ENCODE measurements at regions not wholly inside any gene's neighbourhood (a gene's known extent, or its start where the extent isn't known, plus 50 kb on each side); places are given as distances from the start of the nearest gene placed in this dataset.
"Not testable (repeated sequence)": the region's sequence is repeated elsewhere in the genome, so short reads cannot be mapped to it uniquely, and the experiment has no call there.

- Histone ChIP-seq H3K4me3 (ENCODE audit: low read depth in 1 of 2, low read length in 2 of 2) (no peak overlapping the region), H3K27me3 (ENCODE audit: control insufficient read depth in 1 of 2, insufficient read depth in 2 of 2, low read length in 2 of 2) (no peaks in the 10 kb centered on the region), H3K9me3 (ENCODE audit: control insufficient read depth in 2 of 2, insufficient read depth in 1 of 2, low read depth in 1 of 2, low read length in 1 of 2) (no peaks in the 10 kb centered on the region), H3K27ac (ENCODE audit: low read depth in 2 of 2, low read length in 1 of 2) (no peak overlapping the region), H3K4me1 (ENCODE audit: control insufficient read depth in 2 of 2, insufficient read depth in 2 of 2, low read length in 1 of 2) (no peaks in the 10 kb centered on the region), H3K36me3 (ENCODE audit: control insufficient read depth in 2 of 2, insufficient read depth in 2 of 2, low read length in 1 of 2) (no peaks in the 10 kb centered on the region)
- 28 to 39% methylated on average over 2 of the region's 2 CpGs for WGBS, 2 donors
Observed at GRCh38 chr2:176865336-176865735, 347.3 kb upstream of the HNRNPA3 start.

GRCh38 chr2:176872406-176872805 is 340.2 kb upstream of the HNRNPA3 start:
- Histone ChIP-seq H3K4me1 (ENCODE audit: control insufficient read depth in 2 of 2, insufficient read depth in 2 of 2, low read length in 1 of 2) (no peaks in the 10 kb centered on the region), H3K36me3 (ENCODE audit: control insufficient read depth in 2 of 2, insufficient read depth in 2 of 2, low read length in 1 of 2) (no peaks in the 10 kb centered on the region), H3K27me3 (ENCODE audit: control insufficient read depth in 1 of 2, insufficient read depth in 2 of 2, low read length in 2 of 2) (no peaks in the 10 kb centered on the region), H3K9me3 (ENCODE audit: control insufficient read depth in 2 of 2, insufficient read depth in 1 of 2, low read depth in 1 of 2, low read length in 1 of 2) (no peaks in the 10 kb centered on the region), H3K27ac (ENCODE audit: low read depth in 2 of 2, low read length in 1 of 2) (no peak overlapping the region), H3K4me3 (ENCODE audit: low read depth in 1 of 2, low read length in 2 of 2) (no peak overlapping the region)
- 72 to 76% methylated on average over 3 of the region's 3 CpGs for WGBS, 2 donors

DNA sequence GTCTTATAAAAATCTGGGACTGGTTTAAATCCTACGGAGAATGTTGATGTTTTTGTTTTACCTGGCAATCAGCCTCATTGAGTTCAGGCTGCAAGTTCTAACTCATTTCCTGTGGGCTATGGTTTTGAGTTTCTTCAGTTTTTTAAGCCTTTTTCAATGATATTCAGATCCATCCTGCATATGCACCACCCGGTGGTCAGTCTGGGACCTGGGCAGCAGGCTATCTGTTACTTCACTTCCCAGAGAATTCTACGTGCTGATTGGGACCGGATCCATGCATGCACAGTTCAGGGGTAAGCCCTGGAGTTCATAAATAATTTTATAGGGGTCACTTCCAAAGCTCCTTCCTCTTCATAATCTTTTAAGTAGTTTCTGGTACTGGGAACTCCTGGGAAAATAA is 339.2 kb upstream of the HNRNPA3 start:
- Histone ChIP-seq H3K9me3 (ENCODE audit: control insufficient read depth in 2 of 2, insufficient read depth in 1 of 2, low read depth in 1 of 2, low read length in 1 of 2) (no peaks in the 10 kb centered on the region), H3K27me3 (ENCODE audit: control insufficient read depth in 1 of 2, insufficient read depth in 2 of 2, low read length in 2 of 2) (no peaks in the 10 kb centered on the region), H3K4me3 (ENCODE audit: low read depth in 1 of 2, low read length in 2 of 2) (no peak overlapping the region), H3K36me3 (ENCODE audit: control insufficient read depth in 2 of 2, insufficient read depth in 2 of 2, low read length in 1 of 2) (no peaks in the 10 kb centered on the region), H3K4me1 (ENCODE audit: control insufficient read depth in 2 of 2, insufficient read depth in 2 of 2, low read length in 1 of 2) (no peaks in the 10 kb centered on the region), H3K27ac (ENCODE audit: low read depth in 2 of 2, low read length in 1 of 2) (no peak overlapping the region)
- WGBS, 2 donors, result 59 to 60% methylated on average over 4 of the region's 4 CpGs

DNA sequence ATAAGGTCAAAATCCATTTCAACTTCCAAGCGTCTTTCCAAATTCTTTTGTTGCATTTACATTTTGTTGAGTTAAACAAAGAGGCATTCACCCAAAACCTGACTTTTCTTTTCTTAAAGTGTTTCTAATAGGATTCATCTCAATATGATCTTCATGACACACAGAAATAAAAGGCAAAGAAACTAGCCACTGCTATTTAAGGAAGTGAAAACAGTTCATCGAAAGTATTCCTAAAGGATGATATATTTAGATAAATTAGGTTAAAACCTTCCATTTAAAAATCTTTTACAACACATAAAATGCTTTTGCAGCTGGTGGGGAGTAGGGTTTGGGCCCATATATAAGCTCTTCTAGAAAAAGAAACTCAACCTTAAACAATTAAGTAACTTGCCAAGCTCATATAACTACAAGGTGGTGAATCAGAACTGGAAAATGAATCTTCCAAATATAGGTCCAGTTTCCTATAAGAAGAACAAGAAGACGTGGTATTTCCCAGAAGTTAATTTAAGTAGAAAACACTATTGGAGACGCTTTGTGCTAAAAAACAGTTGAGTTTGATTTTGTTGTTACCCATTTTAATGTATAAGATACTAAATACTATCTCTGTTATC is 336.0 kb upstream of the HNRNPA3 start:
- Histone ChIP-seq H3K27me3 (ENCODE audit: control insufficient read depth in 1 of 2, insufficient read depth in 2 of 2, low read length in 2 of 2) (no peaks in the 10 kb centered on the region), H3K27ac (ENCODE audit: low read depth in 2 of 2, low read length in 1 of 2) (no peak overlapping the region), H3K4me3 (ENCODE audit: low read depth in 1 of 2, low read length in 2 of 2) (no peak overlapping the region), H3K4me1 (ENCODE audit: control insufficient read depth in 2 of 2, insufficient read depth in 2 of 2, low read length in 1 of 2) (no peaks in the 10 kb centered on the region), H3K36me3 (ENCODE audit: control insufficient read depth in 2 of 2, insufficient read depth in 2 of 2, low read length in 1 of 2) (no peaks in the 10 kb centered on the region), H3K9me3 (ENCODE audit: control insufficient read depth in 2 of 2, insufficient read depth in 1 of 2, low read depth in 1 of 2, low read length in 1 of 2) (no peaks in the 10 kb centered on the region)
- WGBS, 2 donors, result 81 to 83% methylated on average over 4 of the region's 4 CpGs

DNA sequence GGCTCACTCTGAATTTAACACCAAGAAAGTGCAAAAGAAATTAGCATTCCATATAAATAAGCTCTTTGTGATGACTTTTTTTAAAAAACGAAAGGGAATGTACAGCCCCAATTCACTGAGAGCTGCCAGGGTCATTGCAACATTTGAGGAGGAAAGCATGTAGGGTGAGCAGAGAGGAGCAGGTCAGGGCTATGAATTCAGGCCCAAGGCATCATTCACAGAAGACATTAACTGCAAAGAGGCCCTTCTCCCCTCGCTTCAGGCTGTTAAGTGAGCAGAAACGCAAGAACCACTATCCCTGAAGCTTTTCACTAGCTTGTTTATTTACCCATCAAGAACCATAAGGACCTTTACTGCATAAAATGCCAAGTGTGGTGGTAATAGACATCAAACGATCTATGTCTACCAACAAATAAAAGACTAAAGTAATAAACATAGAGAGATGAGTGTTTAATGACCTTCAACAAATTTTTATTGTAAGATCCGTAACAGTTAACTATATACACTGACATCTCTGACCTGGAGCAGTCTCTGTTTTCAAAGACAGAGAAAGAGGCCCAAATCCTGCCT is 333.1 kb upstream of the HNRNPA3 start:
- Histone ChIP-seq H3K27ac (ENCODE audit: low read depth in 2 of 2, low read length in 1 of 2) (no peak overlapping the region), H3K27me3 (ENCODE audit: control insufficient read depth in 1 of 2, insufficient read depth in 2 of 2, low read length in 2 of 2) (no peaks in the 10 kb centered on the region), H3K9me3 (ENCODE audit: control insufficient read depth in 2 of 2, insufficient read depth in 1 of 2, low read depth in 1 of 2, low read length in 1 of 2) (no peaks in the 10 kb centered on the region), H3K4me1 (ENCODE audit: control insufficient read depth in 2 of 2, insufficient read depth in 2 of 2, low read length in 1 of 2) (no peaks in the 10 kb centered on the region), H3K4me3 (ENCODE audit: low read depth in 1 of 2, low read length in 2 of 2) (no peak overlapping the region), H3K36me3 (ENCODE audit: control insufficient read depth in 2 of 2, insufficient read depth in 2 of 2, low read length in 1 of 2) (no peaks in the 10 kb centered on the region)
- WGBS, 2 donors, result 67 to 69% methylated on average over 5 of the region's 5 CpGs

DNA sequence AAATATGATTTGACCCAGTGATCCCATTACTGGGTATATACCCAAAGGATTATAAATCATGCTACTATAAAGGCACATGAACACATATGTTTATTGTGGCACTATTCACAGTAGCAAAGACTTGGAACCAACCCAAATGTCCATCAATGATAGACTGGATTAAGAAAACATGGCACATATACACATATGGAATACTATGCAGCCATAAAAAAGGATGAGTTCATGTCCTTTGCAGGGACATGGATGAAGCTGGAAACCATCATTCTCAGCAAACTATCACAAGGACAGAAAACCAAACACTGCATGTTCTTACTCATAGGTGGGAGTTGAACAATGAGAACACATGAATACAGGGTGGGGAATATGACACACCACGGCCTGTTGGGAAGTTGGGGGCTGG is 330.5 kb upstream of the HNRNPA3 start:
- not testable (repeated sequence) for H3K27me3 ChIP-seq (ENCODE audit: control insufficient read depth in 1 of 2, insufficient read depth in 2 of 2, low read length in 2 of 2); H3K36me3 ChIP-seq (ENCODE audit: control insufficient read depth in 2 of 2, insufficient read depth in 2 of 2, low read length in 1 of 2); H3K9me3 ChIP-seq (ENCODE audit: control insufficient read depth in 2 of 2, insufficient read depth in 1 of 2, low read depth in 1 of 2, low read length in 1 of 2); H3K27ac ChIP-seq (ENCODE audit: low read depth in 2 of 2, low read length in 1 of 2); H3K4me1 ChIP-seq (ENCODE audit: control insufficient read depth in 2 of 2, insufficient read depth in 2 of 2, low read length in 1 of 2); H3K4me3 ChIP-seq (ENCODE audit: low read depth in 1 of 2, low read length in 2 of 2)
- WGBS, 2 donors, result 82 to 83% methylated on average over 1 of the region's 1 CpG

GRCh38 chr2:176885001-176885643 is 327.5 kb upstream of the HNRNPA3 start:
- Histone ChIP-seq H3K36me3 (ENCODE audit: control insufficient read depth in 2 of 2, insufficient read depth in 2 of 2, low read length in 1 of 2) (no peaks in the 10 kb centered on the region), H3K27ac (ENCODE audit: low read depth in 2 of 2, low read length in 1 of 2) (no peak overlapping the region), H3K4me1 (ENCODE audit: control insufficient read depth in 2 of 2, insufficient read depth in 2 of 2, low read length in 1 of 2) (no peaks in the 10 kb centered on the region), H3K27me3 (ENCODE audit: control insufficient read depth in 1 of 2, insufficient read depth in 2 of 2, low read length in 2 of 2) (no peaks in the 10 kb centered on the region), H3K9me3 (ENCODE audit: control insufficient read depth in 2 of 2, insufficient read depth in 1 of 2, low read depth in 1 of 2, low read length in 1 of 2) (no peaks in the 10 kb centered on the region), H3K4me3 (ENCODE audit: low read depth in 1 of 2, low read length in 2 of 2) (no peak overlapping the region)
- 65 to 69% methylated on average over 3 of the region's 3 CpGs for WGBS, 2 donors

DNA sequence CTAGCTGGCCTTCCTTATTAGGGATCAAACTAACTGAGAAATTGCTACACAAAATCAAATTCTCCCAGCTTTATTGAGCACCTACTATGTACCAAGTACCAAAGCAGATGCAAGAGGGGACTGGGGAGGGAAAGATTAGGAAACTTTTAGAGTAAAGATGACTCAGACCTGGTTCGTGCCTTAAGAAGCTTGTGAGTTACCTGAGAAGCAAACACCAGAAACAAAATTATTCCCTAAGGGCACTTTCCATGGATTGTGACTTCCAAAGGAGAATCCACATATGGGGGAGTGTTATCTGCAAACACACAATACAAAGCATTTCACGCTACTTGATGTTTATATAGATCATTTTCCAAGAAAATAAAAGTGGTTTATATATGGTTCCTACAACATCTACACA is 326.9 kb upstream of the HNRNPA3 start:
- H3K27me3 ChIP-seq (ENCODE audit: control insufficient read depth in 1 of 2, insufficient read depth in 2 of 2, low read length in 2 of 2), result no peaks in the 10 kb centered on the region
- 57 to 70% methylated on average over 2 of the region's 2 CpGs for WGBS, 2 donors

GRCh38 chr2:176891105-176891504 is 321.5 kb upstream of the HNRNPA3 start:
- no peak overlapping the region for H3K4me3 ChIP-seq (ENCODE audit: low read depth in 1 of 2, low read length in 2 of 2)
- 41 to 46% methylated on average over 4 of the region's 4 CpGs for WGBS, 2 donors
- no peaks in the 10 kb centered on the region for H3K4me1 ChIP-seq (ENCODE audit: control insufficient read depth in 2 of 2, insufficient read depth in 2 of 2, low read length in 1 of 2)
- H3K36me3 ChIP-seq (ENCODE audit: control insufficient read depth in 2 of 2, insufficient read depth in 2 of 2, low read length in 1 of 2), result no peaks in the 10 kb centered on the region
- H3K27me3 ChIP-seq (ENCODE audit: control insufficient read depth in 1 of 2, insufficient read depth in 2 of 2, low read length in 2 of 2), result no peaks in the 10 kb centered on the region
- H3K27ac ChIP-seq (ENCODE audit: low read depth in 2 of 2, low read length in 1 of 2), result no peak overlapping the region
- no peaks in the 10 kb centered on the region for H3K9me3 ChIP-seq (ENCODE audit: control insufficient read depth in 2 of 2, insufficient read depth in 1 of 2, low read depth in 1 of 2, low read length in 1 of 2)

More for the DNA sequence above, 326.9 kb upstream of the HNRNPA3 start:
- Histone ChIP-seq H3K4me3 (ENCODE audit: low read depth in 1 of 2, low read length in 2 of 2) (no peak overlapping the region), H3K36me3 (ENCODE audit: control insufficient read depth in 2 of 2, insufficient read depth in 2 of 2, low read length in 1 of 2) (no peaks in the 10 kb centered on the region), H3K9me3 (ENCODE audit: control insufficient read depth in 2 of 2, insufficient read depth in 1 of 2, low read depth in 1 of 2, low read length in 1 of 2) (no peaks in the 10 kb centered on the region), H3K4me1 (ENCODE audit: control insufficient read depth in 2 of 2, insufficient read depth in 2 of 2, low read length in 1 of 2) (no peaks in the 10 kb centered on the region), H3K27ac (ENCODE audit: low read depth in 2 of 2, low read length in 1 of 2) (no peak overlapping the region)

- Histone ChIP-seq H3K4me1 (ENCODE audit: control insufficient read depth in 2 of 2, insufficient read depth in 2 of 2, low read length in 1 of 2) (no peaks in the 10 kb centered on the region), H3K27me3 (ENCODE audit: control insufficient read depth in 1 of 2, insufficient read depth in 2 of 2, low read length in 2 of 2) (no peaks in the 10 kb centered on the region), H3K4me3 (ENCODE audit: low read depth in 1 of 2, low read length in 2 of 2) (no peak overlapping the region), H3K36me3 (ENCODE audit: control insufficient read depth in 2 of 2, insufficient read depth in 2 of 2, low read length in 1 of 2) (no peaks in the 10 kb centered on the region), H3K9me3 (ENCODE audit: control insufficient read depth in 2 of 2, insufficient read depth in 1 of 2, low read depth in 1 of 2, low read length in 1 of 2) (no peaks in the 10 kb centered on the region), H3K27ac (ENCODE audit: low read depth in 2 of 2, low read length in 1 of 2) (no peak overlapping the region)
- WGBS, 2 donors, result 32 to 42% methylated on average over 1 of the region's 1 CpG
Observed at GRCh38 chr2:176891857-176892256, 320.7 kb upstream of the HNRNPA3 start.
